ENCODE measurements at regions not wholly inside any gene's neighbourhood (a gene's known extent, or its start where the extent isn't known, plus 50 kb on each side); places are given as distances from the start of the nearest gene placed in this dataset.

- Histone ChIP-seq H3K36me3 (ENCODE audit: control insufficient read depth, insufficient read depth, low read length) (no peaks in the 10 kb centered on the region), H3K27me3 (replicated peaks; ENCODE audit: control insufficient read depth, insufficient read depth, low read length) (no peaks in the 10 kb centered on the region), H3K4me3 (replicated peaks; ENCODE audit: low read depth, low read length) (no peak overlapping the region)
- TF ChIP-seq CTCF (IDR thresholded peaks at IDR 0.05; ENCODE audit: insufficient read depth, low read length, poor library complexity, severe bottlenecking): no peak
- no peak for DNase-seq (ENCODE audit: extremely low read depth, insufficient read length)
Observed at GRCh38 chr13:62829486-62829885, 1413.8 kb upstream of the PCDH20 start.

GRCh38 chr13:62799931-62800436, 1384.3 kb upstream of the PCDH20 start:
- Histone ChIP-seq H3K4me3 (replicated peaks; ENCODE audit: low read depth, low read length) (no peak overlapping the region), H3K27me3 (replicated peaks; ENCODE audit: control insufficient read depth, insufficient read depth, low read length) (no peaks in the 10 kb centered on the region; the same call in 1 of the 2 replicates), H3K36me3 (ENCODE audit: control insufficient read depth, insufficient read depth, low read length) (no peaks in the 10 kb centered on the region)
- TF ChIP-seq CTCF (IDR thresholded peaks at IDR 0.05; ENCODE audit: insufficient read depth, low read length, poor library complexity, severe bottlenecking): no peak
- no peak for DNase-seq (ENCODE audit: extremely low read depth, insufficient read length)

GRCh38 chr13:62799038-62799535, 1383.4 kb upstream of the PCDH20 start:
- H3K4me3 ChIP-seq (replicated peaks; ENCODE audit: low read depth, low read length): no peak overlapping the region
- DNase-seq (ENCODE audit: extremely low read depth, insufficient read length): no peak
- H3K36me3 ChIP-seq (ENCODE audit: control insufficient read depth, insufficient read depth, low read length): no peaks in the 10 kb centered on the region
- H3K27me3 ChIP-seq (replicated peaks; ENCODE audit: control insufficient read depth, insufficient read depth, low read length): no peaks in the 10 kb centered on the region; the same call in 1 of the 2 replicates
- TF ChIP-seq CTCF (IDR thresholded peaks at IDR 0.05; ENCODE audit: insufficient read depth, low read length, poor library complexity, severe bottlenecking): no peak

- Histone ChIP-seq H3K27me3 (replicated peaks; ENCODE audit: control insufficient read depth, insufficient read depth, low read length) (no peaks in the 10 kb centered on the region), H3K4me3 (replicated peaks; ENCODE audit: low read depth, low read length) (no peak overlapping the region), H3K36me3 (ENCODE audit: control insufficient read depth, insufficient read depth, low read length) (no peaks in the 10 kb centered on the region)
- no peak for DNase-seq (ENCODE audit: extremely low read depth, insufficient read length)
- no peak for TF ChIP-seq CTCF (IDR thresholded peaks at IDR 0.05; ENCODE audit: insufficient read depth, low read length, poor library complexity, severe bottlenecking)
Observed at GRCh38 chr13:62793850-62794249, 1378.2 kb upstream of the PCDH20 start.

GRCh38 chr13:62781866-62782265, 1366.2 kb upstream of the PCDH20 start:
- TF ChIP-seq CTCF (IDR thresholded peaks at IDR 0.05; ENCODE audit: insufficient read depth, low read length, poor library complexity, severe bottlenecking): no peak
- Histone ChIP-seq H3K36me3 (ENCODE audit: control insufficient read depth, insufficient read depth, low read length) (no peaks in the 10 kb centered on the region), H3K4me3 (replicated peaks; ENCODE audit: low read depth, low read length) (no peak overlapping the region), H3K27me3 (replicated peaks; ENCODE audit: control insufficient read depth, insufficient read depth, low read length) (no peaks in the 10 kb centered on the region)
- no peak for DNase-seq (ENCODE audit: extremely low read depth, insufficient read length)

- Histone ChIP-seq H3K36me3 (ENCODE audit: control insufficient read depth, insufficient read depth, low read length) (no peaks in the 10 kb centered on the region), H3K27me3 (replicated peaks; ENCODE audit: control insufficient read depth, insufficient read depth, low read length) (no peaks in the 10 kb centered on the region), H3K4me3 (replicated peaks; ENCODE audit: low read depth, low read length) (no peak overlapping the region)
- no peak for DNase-seq (ENCODE audit: extremely low read depth, insufficient read length)
- no peak for TF ChIP-seq CTCF (IDR thresholded peaks at IDR 0.05; ENCODE audit: insufficient read depth, low read length, poor library complexity, severe bottlenecking)
Observed at GRCh38 chr13:62779161-62779560, 1363.5 kb upstream of the PCDH20 start.
